Spleen (tissue), 11 donors: ENCODE measurements at regions not wholly inside any gene's neighbourhood (a gene's known extent, or its start where the extent isn't known, plus 50 kb on each side); places are given as distances from the start of the nearest gene placed in this dataset.

Experiments used
- DNase-seq: peaks from one replicate; pipeline ENCODE4 v3.0.0-alpha.2; 2020
- H3K27ac ChIP-seq, 8 donors: fragments of 200-600 bp; sonication (generic) in 7 of 8; 1 replicate in 4 of 8; 2 replicates in 4 of 8; pipeline versions ENCODE4 v1.5.0 to v1.8.0; 2016 to 2021; ENCODE audit warnings: inconsistent platforms in 4 of 8, mild to moderate bottlenecking in 4 of 8, moderate library complexity in 1 of 8
- H3K27me3 ChIP-seq, 7 donors: fragments of 200-600 bp; sonication (generic) in 6 of 7; replicated peaks in 1 of 7; 1 replicate in 4 of 7; 2 replicates in 3 of 7; pipeline versions ENCODE4 v1.5.0 to v1.8.0; 2016 to 2021; ENCODE audit warnings: inconsistent platforms in 3 of 7, mild to moderate bottlenecking in 1 of 7
- H3K36me3 ChIP-seq, 6 donors: fragments of 200-600 bp; sonication (generic) in 5 of 6; 1 replicate in 4 of 6; 2 replicates in 2 of 6; pipeline versions ENCODE4 v1.5.0 to v1.8.0; 2016 to 2021; ENCODE audit warnings: inconsistent platforms in 2 of 6
- H3K4me1 ChIP-seq, 6 donors: fragments of 200-600 bp; sonication (generic) in 5 of 6; 1 replicate in 3 of 6; 2 replicates in 3 of 6; pipeline versions ENCODE4 v1.5.0 to v1.8.0; 2016 to 2021; ENCODE audit warnings: inconsistent platforms in 3 of 6
- H3K4me3 ChIP-seq, 8 donors: fragments of 200-600 bp; sonication (generic) in 7 of 8; 1 replicate in 4 of 8; 2 replicates in 4 of 8; pipeline versions ENCODE4 v1.5.0 to v1.8.0; 2016 to 2021; ENCODE audit warnings: inconsistent platforms in 4 of 8, mild to moderate bottlenecking in 4 of 8, moderate library complexity in 2 of 8
- H3K9me3 ChIP-seq, 8 donors: fragments of 200-600 bp; sonication (generic) in 7 of 8; 1 replicate in 4 of 8; 2 replicates in 4 of 8; pipeline versions ENCODE4 v1.5.0 to v1.8.0; 2016 to 2021; ENCODE audit warnings: inconsistent platforms in 4 of 8
- POLR2A ChIP-seq, 3 donors: fragments of 450-650 bp; IDR thresholded peaks; one replicate each; pipeline ENCODE4 v1.5.1; 2017; ENCODE audit warnings: antibody characterized with exemption in 3 of 3, mild to moderate bottlenecking in 1 of 3
- POLR2AphosphoS5 ChIP-seq, 3 donors: sonication (generic); formaldehyde crosslinking; IDR thresholded peaks; one replicate each; pipeline ENCODE4 v1.5.1; 2017; ENCODE audit warnings: antibody characterized with exemption in 3 of 3
- WGBS, 5 donors: extraction: QIAGEN DNeasy Blood & Tissue Kit in 3 of 5; methylation state at CpG; one replicate each; pipeline versions ENCODE4 v1.1.5 to v1.1.7; 2013 to 2018; 5-methylcytosine and 5-hydroxymethylcytosine counted together
- intact Hi-C: fragments of 100-400 bp; cut with DNase I; formaldehyde crosslinking; loops from one replicate; pipeline ENCODE4 v1.15.0; 2023; ENCODE audit warnings: low total_unique reads
- TF ChIP-seq, protein P1 (sequence below), 11 experiments: fragments of 200-600 bp in 7 of 11; fragments of 450-650 bp in 4 of 11; sonication (generic) in 4 of 11; IDR thresholded peaks in 8 of 11; conservative IDR thresholded peaks in 3 of 11; 1 replicate in 7 of 11; 2 replicates in 4 of 11; pipeline versions ENCODE4 v1.4.0 to v1.8.0; 2016 to 2021; ENCODE audit warnings: antibody characterized with exemption in 11 of 11, inconsistent platforms in 4 of 11, mild to moderate bottlenecking in 1 of 11
- donor health status: healthy with polysubstance abuse.
- donor health status: DM: no; HTN: no; CAD: no; lungs with moderate emphysema.
- donor health status: DM: no; HTN: no; CAD: no.
- donor health status: Bipolar disorder and iron deficiency.
- donor health status: healthy.
- donor health status: DM: no; HTN: no; CAD: no.
- donor health status: DM: yes; HTN: yes; CAD: no.

DNA sequence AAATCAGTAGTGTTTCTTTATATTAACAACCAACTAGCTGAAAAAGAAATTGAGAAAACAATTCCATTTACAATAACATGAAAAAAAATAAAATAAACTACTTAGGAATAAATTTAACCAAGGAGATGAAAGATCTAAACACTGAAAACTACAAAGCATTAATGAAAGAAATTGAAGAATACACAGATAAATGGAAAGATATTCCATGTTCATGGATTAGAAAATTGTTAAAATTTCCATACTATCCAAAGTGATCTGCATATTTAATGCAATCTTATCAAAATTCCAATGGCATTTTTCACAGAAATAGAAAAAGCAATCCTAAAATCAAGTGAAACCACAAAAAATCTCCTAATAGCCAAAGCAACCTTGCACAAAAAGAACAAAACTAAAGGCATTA, 320.2 kb upstream of the GRAMD2B start:
- H3K4me3 ChIP-seq, result no peak overlapping the region
- no peaks in the 10 kb centered on the region for H3K27me3 ChIP-seq
- TF ChIP-seq POLR2AphosphoS5 (IDR thresholded peaks at IDR 0.05) (no peak), POLR2A (IDR thresholded peaks at IDR 0.05) (no peak)
- TF ChIP-seq, protein P1, sequence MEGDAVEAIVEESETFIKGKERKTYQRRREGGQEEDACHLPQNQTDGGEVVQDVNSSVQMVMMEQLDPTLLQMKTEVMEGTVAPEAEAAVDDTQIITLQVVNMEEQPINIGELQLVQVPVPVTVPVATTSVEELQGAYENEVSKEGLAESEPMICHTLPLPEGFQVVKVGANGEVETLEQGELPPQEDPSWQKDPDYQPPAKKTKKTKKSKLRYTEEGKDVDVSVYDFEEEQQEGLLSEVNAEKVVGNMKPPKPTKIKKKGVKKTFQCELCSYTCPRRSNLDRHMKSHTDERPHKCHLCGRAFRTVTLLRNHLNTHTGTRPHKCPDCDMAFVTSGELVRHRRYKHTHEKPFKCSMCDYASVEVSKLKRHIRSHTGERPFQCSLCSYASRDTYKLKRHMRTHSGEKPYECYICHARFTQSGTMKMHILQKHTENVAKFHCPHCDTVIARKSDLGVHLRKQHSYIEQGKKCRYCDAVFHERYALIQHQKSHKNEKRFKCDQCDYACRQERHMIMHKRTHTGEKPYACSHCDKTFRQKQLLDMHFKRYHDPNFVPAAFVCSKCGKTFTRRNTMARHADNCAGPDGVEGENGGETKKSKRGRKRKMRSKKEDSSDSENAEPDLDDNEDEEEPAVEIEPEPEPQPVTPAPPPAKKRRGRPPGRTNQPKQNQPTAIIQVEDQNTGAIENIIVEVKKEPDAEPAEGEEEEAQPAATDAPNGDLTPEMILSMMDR (IDR thresholded peaks at IDR 0.05 in 8 of 11, conservative IDR thresholded peaks at IDR 0.05 in 3 of 11), result no peak
- no peaks in the 10 kb centered on the region for H3K9me3 ChIP-seq
- no peak overlapping the region for H3K27ac ChIP-seq
- intact Hi-C loops, result no loop called here
- DNase-seq, result no peak
- H3K4me1 ChIP-seq, result no peaks in the 10 kb centered on the region
- no peaks in the 10 kb centered on the region for H3K36me3 ChIP-seq

GRCh38 chr5:126103868-126104267, 319.3 kb upstream of the GRAMD2B start:
- WGBS, 5 donors, result 77 to 88% (median 84%) methylated on average over 1 of the region's 1 CpG

GRCh38 chr5:126104341-126104740, 318.9 kb upstream of the GRAMD2B start:
- intact Hi-C loops, result no loop called here
- no peak for DNase-seq
- H3K36me3 ChIP-seq, result no peaks in the 10 kb centered on the region
- no peaks in the 10 kb centered on the region for H3K27me3 ChIP-seq
- no peaks in the 10 kb centered on the region for H3K4me1 ChIP-seq
- TF ChIP-seq POLR2AphosphoS5 (IDR thresholded peaks at IDR 0.05) (no peak), POLR2A (IDR thresholded peaks at IDR 0.05) (no peak)
- TF ChIP-seq, protein P1 (IDR thresholded peaks at IDR 0.05 in 8 of 11, conservative IDR thresholded peaks at IDR 0.05 in 3 of 11), result no peak
- no peak overlapping the region for H3K4me3 ChIP-seq
- H3K27ac ChIP-seq, result no peak overlapping the region
- no peaks in the 10 kb centered on the region for H3K9me3 ChIP-seq

More at GRCh38 chr5:126103868-126104267, 319.3 kb upstream of the GRAMD2B start:
- H3K27me3 ChIP-seq, result no peaks in the 10 kb centered on the region
- no peaks in the 10 kb centered on the region for H3K36me3 ChIP-seq
- no peaks in the 10 kb centered on the region for H3K9me3 ChIP-seq
- intact Hi-C loops, result no loop called here
- H3K4me3 ChIP-seq, result no peak overlapping the region
- H3K27ac ChIP-seq, result no peak overlapping the region
- H3K4me1 ChIP-seq, result no peaks in the 10 kb centered on the region
- TF ChIP-seq, protein P1 (IDR thresholded peaks at IDR 0.05 in 8 of 11, conservative IDR thresholded peaks at IDR 0.05 in 3 of 11), result no peak
- TF ChIP-seq POLR2AphosphoS5 (IDR thresholded peaks at IDR 0.05) (no peak), POLR2A (IDR thresholded peaks at IDR 0.05) (no peak)
- no peak for DNase-seq

DNA sequence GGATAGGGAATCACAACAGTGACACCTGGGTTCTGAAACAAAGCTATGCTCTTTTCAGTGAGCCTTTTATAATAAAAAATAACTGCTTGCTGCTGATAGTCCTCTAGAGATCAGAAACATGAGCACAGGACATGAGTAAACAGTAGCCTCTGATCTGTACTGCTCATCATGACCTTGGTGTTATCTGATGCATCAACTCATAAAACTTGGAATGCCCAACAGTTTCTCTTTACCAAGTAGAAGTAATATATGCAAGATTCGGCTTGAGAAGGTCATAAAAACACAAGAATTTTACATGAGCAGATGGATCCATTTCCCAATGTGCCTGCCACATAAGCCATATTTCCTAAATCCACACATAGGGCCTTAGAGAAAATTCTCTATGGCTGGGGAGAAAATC, 318.3 kb upstream of the GRAMD2B start:
- no peaks in the 10 kb centered on the region for H3K4me1 ChIP-seq
- no peaks in the 10 kb centered on the region for H3K36me3 ChIP-seq
- no peak overlapping the region for H3K27ac ChIP-seq
- intact Hi-C loops, result no loop called here
- no peaks in the 10 kb centered on the region for H3K9me3 ChIP-seq
- H3K4me3 ChIP-seq, result no peak overlapping the region
- TF ChIP-seq POLR2A (IDR thresholded peaks at IDR 0.05) (no peak), POLR2AphosphoS5 (IDR thresholded peaks at IDR 0.05) (no peak)
- TF ChIP-seq, protein P1 (IDR thresholded peaks at IDR 0.05 in 8 of 11, conservative IDR thresholded peaks at IDR 0.05 in 3 of 11), result no peak
- 0 to 44% (median 0%) methylated on average over 1 of the region's 1 CpG for WGBS, 5 donors
- DNase-seq, result no peak
- H3K27me3 ChIP-seq, result no peaks in the 10 kb centered on the region
